Naive thymus-derived CD8-positive, alpha-beta T cell (primary cell): ENCODE measurements at regions not wholly inside any gene's neighbourhood (a gene's known extent, or its start where the extent isn't known, plus 50 kb on each side); places are given as distances from the start of the nearest gene placed in this dataset.

Experiments used
- ATAC-seq, 2 donors: fragments of 150-1000 bp; cut with Tn5 transposase in 1 of 2; sonication (Bioruptor Pico), chemical (Tn5 transposase) in 1 of 2; 1 replicate in 1 of 2; 2 replicates in 1 of 2; pipeline ENCODE4 v1.10.0; 2021; ENCODE audit warnings: mild to moderate bottlenecking in 2 of 2, moderate library complexity in 2 of 2
- POLR2A ChIA-PET: fragments of 350-600 bp; sonication (Branson Sonifier 250); formaldehyde crosslinking; loops from one replicate; lab custom pipeline; 2021; ENCODE audit warnings: antibody characterized with exemption; lab: Charles Lee
- DNase-seq, 10 donors: peaks; one replicate each; pipeline versions ENCODE4 v3.0.0 to v3.0.0-alpha.2; 2020 to 2022
- H3K27ac Mint-ChIP-seq, 10 donors: one replicate each; pipeline ENCODE4 v1.8.0; 2020 to 2022; ENCODE audit warnings: mild to moderate bottlenecking in 10 of 10, mixed read lengths in 10 of 10, moderate library complexity in 4 of 10, inconsistent platforms in 1 of 10
- H3K27me3 Mint-ChIP-seq, 5 donors: one replicate each; pipeline ENCODE4 v1.8.0; 2021 to 2022; ENCODE audit warnings: mixed read lengths in 5 of 5
- H3K36me3 Mint-ChIP-seq, 3 donors: one replicate each; pipeline ENCODE4 v1.8.0; 2020 to 2022; ENCODE audit warnings: mixed read lengths in 3 of 3, mild to moderate bottlenecking in 2 of 3, inconsistent platforms in 1 of 3
- H3K4me1 Mint-ChIP-seq, 4 donors: one replicate each; pipeline ENCODE4 v1.8.0; 2021 to 2022; ENCODE audit warnings: mixed read lengths in 4 of 4
- H3K4me3 Mint-ChIP-seq, 10 donors: one replicate each; pipeline ENCODE4 v1.8.0; 2020 to 2022; ENCODE audit warnings: mild to moderate bottlenecking in 10 of 10, mixed read lengths in 10 of 10, moderate library complexity in 6 of 10, inconsistent platforms in 1 of 10
- H3K9me3 Mint-ChIP-seq, 9 donors: one replicate each; pipeline ENCODE4 v1.8.0; 2020 to 2022; ENCODE audit warnings: mixed read lengths in 9 of 9, mild to moderate bottlenecking in 3 of 9, inconsistent platforms in 1 of 9, moderate library complexity in 1 of 9

- Mint-ChIP-seq H3K27ac (no peak overlapping the region), H3K9me3 (no peaks in the 10 kb centered on the region), H3K4me1 (peaks cover 5 to 17% (median 14%) of the 10 kb centered on the region in 4 donors), H3K27me3 (peaks cover 6 to 20% (median 14%) of the 10 kb centered on the region in 5 donors), H3K36me3 (no peaks in the 10 kb centered on the region), H3K4me3 (no peak overlapping the region)
- no peak for ATAC-seq
- POLR2A ChIA-PET, result no interaction called here
- DNase-seq, result no peak
Measured at GRCh38 chr5:174421408-174421805, 303.0 kb upstream of the MSX2 start.

GRCh38 chr5:174423558-174423957 lies 300.8 kb upstream of the MSX2 start:
- POLR2A ChIA-PET, result interaction anchor here (0.5 kb wide), 1 partner anchor 131 kb away, joined by 5 read pairs; no protein-coding TSS in a partner anchor

GRCh38 chr5:174424219-174425053 lies 299.9 kb upstream of the MSX2 start:
- Mint-ChIP-seq H3K27ac (no peak overlapping the region), H3K9me3 (no peaks in the 10 kb centered on the region), H3K36me3 (no peaks in the 10 kb centered on the region), H3K4me3 (no peak overlapping the region), H3K27me3 (peaks cover 0 to 9% (median 0%) of the 10 kb centered on the region in 5 donors), H3K4me1 (peaks cover 0 to 8% (median 4%) of the 10 kb centered on the region in 4 donors)
- POLR2A ChIA-PET, result no interaction called here
- no peak for ATAC-seq
- DNase-seq, result no peak

More at GRCh38 chr5:174423558-174423957, 300.8 kb upstream of the MSX2 start:
- Mint-ChIP-seq H3K27ac (peak overlapping the region in 1 of 10 donors; percentile 35), H3K9me3 (no peaks in the 10 kb centered on the region), H3K4me1 (peaks cover 3 to 13% (median 11%) of the 10 kb centered on the region in 4 donors), H3K27me3 (peaks cover 0 to 10% (median under 1%) of the 10 kb centered on the region in 5 donors), H3K4me3 (no peak overlapping the region), H3K36me3 (no peaks in the 10 kb centered on the region)
- no peak for DNase-seq
- no peak for ATAC-seq

- Mint-ChIP-seq H3K27me3 (peaks cover 0 to 8% (median 2%) of the 10 kb centered on the region in 5 donors), H3K36me3 (no peaks in the 10 kb centered on the region), H3K9me3 (no peaks in the 10 kb centered on the region), H3K4me3 (no peak overlapping the region), H3K4me1 (peaks cover 0 to 2% (median 0%) of the 10 kb centered on the region in 4 donors), H3K27ac (no peak overlapping the region)
- POLR2A ChIA-PET, result no interaction called here
- ATAC-seq, result no peak
- DNase-seq, result no peak
Measured at GRCh38 chr5:174425271-174425963, 299.0 kb upstream of the MSX2 start.

GRCh38 chr5:174425964-174426290 lies 298.5 kb upstream of the MSX2 start:
- POLR2A ChIA-PET, result no interaction called here
- H3K9me3 Mint-ChIP-seq, result no peaks in the 10 kb centered on the region
- no peak for ATAC-seq
- peaks cover 0 to 8% (median 2%) of the 10 kb centered on the region in 5 donors for H3K27me3 Mint-ChIP-seq
- no peak overlapping the region for H3K27ac Mint-ChIP-seq
- H3K36me3 Mint-ChIP-seq, result no peaks in the 10 kb centered on the region
- H3K4me3 Mint-ChIP-seq, result no peak overlapping the region
- peaks cover 0 to 2% (median 0%) of the 10 kb centered on the region in 4 donors for H3K4me1 Mint-ChIP-seq
- DNase-seq, result no peak

- Mint-ChIP-seq H3K36me3 (no peaks in the 10 kb centered on the region), H3K27ac (no peak overlapping the region), H3K4me3 (no peak overlapping the region), H3K27me3 (peaks cover 0 to 8% (median 2%) of the 10 kb centered on the region in 5 donors), H3K9me3 (no peaks in the 10 kb centered on the region), H3K4me1 (peaks cover 0 to 2% (median 0%) of the 10 kb centered on the region in 4 donors)
- ATAC-seq (no peak), DNase-seq (no peak)
- POLR2A ChIA-PET, result no interaction called here
Measured at GRCh38 chr5:174426388-174426787, 298.0 kb upstream of the MSX2 start.

- Mint-ChIP-seq H3K27me3 (peaks cover 0 to 12% (median 1%) of the 10 kb centered on the region in 5 donors), H3K9me3 (no peaks in the 10 kb centered on the region), H3K27ac (no peak overlapping the region), H3K4me1 (peaks cover 0 to 2% (median 0%) of the 10 kb centered on the region in 4 donors), H3K36me3 (no peaks in the 10 kb centered on the region), H3K4me3 (no peak overlapping the region)
- no peak for DNase-seq
- no peak for ATAC-seq
- POLR2A ChIA-PET, result no interaction called here
Measured at GRCh38 chr5:174426851-174427250, 297.5 kb upstream of the MSX2 start.

GRCh38 chr5:174427304-174427703 lies 297.1 kb upstream of the MSX2 start:
- H3K4me1 Mint-ChIP-seq, result peaks cover 0 to 2% (median 0%) of the 10 kb centered on the region in 4 donors
- no peaks in the 10 kb centered on the region for H3K9me3 Mint-ChIP-seq
- no peak overlapping the region for H3K4me3 Mint-ChIP-seq
- POLR2A ChIA-PET, result no interaction called here
- H3K27ac Mint-ChIP-seq, result no peak overlapping the region
- H3K27me3 Mint-ChIP-seq, result peaks cover 0 to 13% (median 1%) of the 10 kb centered on the region in 5 donors
- DNase-seq (no peak), ATAC-seq (no peak)
- no peaks in the 10 kb centered on the region for H3K36me3 Mint-ChIP-seq

GRCh38 chr5:174428895-174429294 lies 295.5 kb upstream of the MSX2 start:
- no peak overlapping the region for H3K4me3 Mint-ChIP-seq
- H3K27ac Mint-ChIP-seq, result no peak overlapping the region
- H3K36me3 Mint-ChIP-seq, result no peaks in the 10 kb centered on the region
- peaks cover 0 to 2% (median 0%) of the 10 kb centered on the region in 4 donors for H3K4me1 Mint-ChIP-seq
- peaks cover 0 to 16% (median 3%) of the 10 kb centered on the region in 5 donors for H3K27me3 Mint-ChIP-seq
- H3K9me3 Mint-ChIP-seq, result no peaks in the 10 kb centered on the region
- POLR2A ChIA-PET, result no interaction called here
- ATAC-seq (no peak), DNase-seq (no peak)

GRCh38 chr5:174430940-174431339 lies 293.4 kb upstream of the MSX2 start:
- no peaks in the 10 kb centered on the region for H3K9me3 Mint-ChIP-seq
- peaks cover 0 to 2% (median 0%) of the 10 kb centered on the region in 4 donors for H3K4me1 Mint-ChIP-seq
- DNase-seq (no peak), ATAC-seq (no peak)
- POLR2A ChIA-PET, result no interaction called here
- no peak overlapping the region for H3K27ac Mint-ChIP-seq
- no peaks in the 10 kb centered on the region for H3K36me3 Mint-ChIP-seq
- H3K4me3 Mint-ChIP-seq, result no peak overlapping the region
- peaks cover 3 to 21% (median 8%) of the 10 kb centered on the region in 5 donors for H3K27me3 Mint-ChIP-seq

GRCh38 chr5:174431504-174431903 lies 292.9 kb upstream of the MSX2 start:
- DNase-seq (no peak), ATAC-seq (no peak)
- Mint-ChIP-seq H3K9me3 (no peaks in the 10 kb centered on the region), H3K36me3 (no peaks in the 10 kb centered on the region), H3K4me3 (no peak overlapping the region), H3K27me3 (peaks cover 3 to 21% (median 9%) of the 10 kb centered on the region in 5 donors), H3K27ac (no peak overlapping the region), H3K4me1 (peaks cover 0 to 2% (median 0%) of the 10 kb centered on the region in 4 donors)
- POLR2A ChIA-PET, result no interaction called here

- H3K4me1 Mint-ChIP-seq, result peaks cover 0 to 2% (median 0%) of the 10 kb centered on the region in 4 donors
- H3K27ac Mint-ChIP-seq, result no peak overlapping the region
- H3K4me3 Mint-ChIP-seq, result no peak overlapping the region
- H3K9me3 Mint-ChIP-seq, result peaks cover 0 to 3% (median 0%) of the 10 kb centered on the region in 9 donors
- DNase-seq (no peak), ATAC-seq (no peak)
- H3K27me3 Mint-ChIP-seq, result peaks cover 5 to 31% (median 12%) of the 10 kb centered on the region in 5 donors
- peaks cover 0 to 3% (median 0%) of the 10 kb centered on the region in 3 donors for H3K36me3 Mint-ChIP-seq
- POLR2A ChIA-PET, result no interaction called here
Measured at GRCh38 chr5:174433098-174433497, 291.3 kb upstream of the MSX2 start.

GRCh38 chr5:174436750-174437149 lies 287.6 kb upstream of the MSX2 start:
- no peak overlapping the region for H3K4me3 Mint-ChIP-seq
- POLR2A ChIA-PET, result no interaction called here
- peaks cover 6 to 29% (median 10%) of the 10 kb centered on the region in 5 donors for H3K27me3 Mint-ChIP-seq
- peaks cover 0 to 5% (median 0%) of the 10 kb centered on the region in 3 donors for H3K36me3 Mint-ChIP-seq
- H3K9me3 Mint-ChIP-seq, result peaks cover 0 to 4% (median 0%) of the 10 kb centered on the region in 9 donors
- no peak for DNase-seq
- no peak for ATAC-seq
- no peak overlapping the region for H3K27ac Mint-ChIP-seq
- no peaks in the 10 kb centered on the region for H3K4me1 Mint-ChIP-seq
